Panc1 (cell line): ENCODE measurements at regions not wholly inside any gene's neighbourhood (a gene's known extent, or its start where the extent isn't known, plus 50 kb on each side); places are given as distances from the start of the nearest gene placed in this dataset.

Experiments
- ATAC-seq: fragments of 200-7000 bp; cut with Tn5 transposase; 2 replicates; pipeline ENCODE4 v1.9.1; 2020; ENCODE audit warnings: mild to moderate bottlenecking, moderate library complexity
- BruUV-seq: library from RNA; stranded (reverse); fragments of 400-500 nt; replicated peaks from 2 replicates; lab custom pipeline; 2021; lab: Mats Ljungman, UMichigan
- CTCF ChIA-PET: fragments of 300-600 bp; sonication (Branson Sonifier 250); formaldehyde crosslinking; loops from one replicate; lab custom pipeline; 2022; ENCODE audit warnings: antibody characterized with exemption; lab: Charles Lee
- POLR2A ChIA-PET: fragments of 300-600 bp; sonication (Branson Sonifier 250); formaldehyde crosslinking; loops from one replicate; lab custom pipeline; 2022; ENCODE audit warnings: antibody characterized with exemption; lab: Charles Lee
- DNase-seq: peaks from one replicate; pipeline ENCODE4 v3.0.0-alpha.2; 2010; ENCODE audit warnings: low read depth, low spot score
- H3K27ac ChIP-seq: 2 replicates; pipeline ENCODE4 v1.5.1; 2011; ENCODE audit warnings: mild to moderate bottlenecking, low read length, inconsistent platforms
- H3K27me3 ChIP-seq: fragments of 200-500 bp; sonication (Bioruptor generic); 2 replicates; pipeline ENCODE4 v1.6.0; 2014; ENCODE audit warnings: low read length, inconsistent platforms; ENCODE audit not compliant: control insufficient read depth, insufficient read depth
- H3K36me3 ChIP-seq: fragments of 200-500 bp; sonication (Bioruptor generic); 2 replicates; pipeline ENCODE4 v1.5.1; 2014; ENCODE audit warnings: inconsistent platforms, mild to moderate bottlenecking, low read length, moderate library complexity; ENCODE audit not compliant: control insufficient read depth, insufficient read depth
- H3K4me1 ChIP-seq: 2 replicates; pipeline ENCODE4 v1.5.1; 2011; ENCODE audit warnings: inconsistent platforms, mild to moderate bottlenecking, low read length, moderate library complexity; ENCODE audit not compliant: control insufficient read depth, insufficient read depth
- H3K4me3 ChIP-seq, 2 experiments: 2 replicates each; pipeline ENCODE4 v1.5.1; 2011 to 2012; ENCODE audit warnings: low read depth in 2 of 2, low read length in 2 of 2, mild to moderate bottlenecking in 2 of 2, inconsistent platforms in 1 of 2, moderate library complexity in 1 of 2
- H3K9me3 ChIP-seq: fragments of 200-500 bp; sonication (Bioruptor generic); 2 replicates; pipeline ENCODE4 v1.5.1; 2014; ENCODE audit warnings: low read depth, mild to moderate bottlenecking, inconsistent platforms, low read length, moderate library complexity; ENCODE audit not compliant: control insufficient read depth, insufficient read depth
- POLR2AphosphoS5 ChIP-seq: IDR thresholded peaks from 2 replicates; pipeline ENCODE4 v1.6.1; 2012; ENCODE audit warnings: mild to moderate bottlenecking, low read depth, low read length, moderate library complexity
- REST ChIP-seq, 2 experiments: IDR thresholded peaks; 2 replicates each; pipeline ENCODE4 v1.6.1; 2011 to 2012; ENCODE audit warnings: low read depth in 2 of 2, control low read depth in 1 of 2, low read length in 1 of 2, mild to moderate bottlenecking in 1 of 2, moderate library complexity in 1 of 2; ENCODE audit not compliant: insufficient read depth in 1 of 2
- SIN3A ChIP-seq: IDR thresholded peaks from 2 replicates; pipeline ENCODE4 v1.6.1; 2012; ENCODE audit warnings: low read depth, mild to moderate bottlenecking, low read length, moderate library complexity, borderline replicate concordance; ENCODE audit not compliant: insufficient read depth
- TCF7L2 ChIP-seq: IDR thresholded peaks from 2 replicates; pipeline ENCODE4 v1.6.1; 2011; ENCODE audit warnings: mild to moderate bottlenecking, low read depth, low read length, inconsistent platforms
- in situ Hi-C: cut with HindIII; loops from 2 replicates; pipeline ENCODE4 v1.10.0; 2016; ENCODE audit warnings: low sequenced_read_pairs, low pct_unique_long_range_greater_than_20kb
- intact Hi-C: fragments of 100-400 bp; cut with micrococcal nuclease; formaldehyde crosslinking; loops from one replicate; pipeline ENCODE4 v1.10.0; 2022; ENCODE audit not compliant: unreplicated experiment
- TF ChIP-seq, protein P1 (sequence below): fragments of 450-650 bp; IDR thresholded peaks from 2 replicates; pipeline ENCODE4 v1.5.1; 2017; ENCODE audit warnings: mild to moderate bottlenecking

DNA sequence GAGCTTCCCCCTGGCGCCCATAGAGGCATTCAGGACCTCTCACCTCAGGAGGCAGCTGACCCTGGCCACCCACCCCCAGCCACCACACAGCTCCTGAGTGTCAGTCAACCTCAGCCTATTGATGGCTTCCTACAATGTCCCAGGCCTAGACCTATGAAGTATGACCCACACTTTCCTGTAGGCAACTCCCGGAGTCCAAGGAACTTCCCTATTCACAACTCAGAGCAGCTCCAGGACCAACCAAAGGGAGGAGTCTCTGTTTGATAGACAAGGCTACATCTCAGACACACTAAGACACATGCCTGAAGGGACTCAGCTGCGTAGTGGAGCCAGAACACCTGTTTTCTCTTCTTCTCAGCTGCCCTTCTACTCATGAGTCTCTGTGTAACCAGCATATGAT is 169.1 kb downstream of the MAFB start:
- no peak for ATAC-seq
- POLR2A ChIA-PET = no interaction called here
- CTCF ChIA-PET = no interaction called here

DNA sequence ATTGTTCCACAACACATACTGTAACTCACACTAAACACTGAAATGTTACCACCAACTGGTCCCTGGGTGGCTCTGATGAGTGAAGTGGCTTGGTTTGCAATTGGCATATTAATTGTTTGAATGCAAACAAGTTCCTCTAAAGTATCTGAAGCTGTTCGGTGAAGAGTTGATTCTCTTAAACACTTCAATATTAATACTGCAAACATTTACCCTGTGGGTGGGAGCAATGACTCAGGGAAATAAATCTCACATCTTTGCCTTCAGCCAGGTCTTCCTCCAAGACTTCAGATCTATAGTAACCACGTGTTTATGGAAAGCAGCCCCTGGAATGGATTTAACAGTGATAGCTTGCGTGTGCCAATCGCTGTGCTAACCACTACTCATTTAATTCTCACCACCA is 176.0 kb downstream of the MAFB start:
- CTCF ChIA-PET = no interaction called here
- TF ChIP-seq TCF7L2 = no peak
- TF ChIP-seq REST (IDR thresholded peaks at IDR 0.05; ENCODE audit: insufficient read depth in 1 of 2, low read depth in 2 of 2, low read length in 1 of 2) = no peak
- TF ChIP-seq, protein P1, sequence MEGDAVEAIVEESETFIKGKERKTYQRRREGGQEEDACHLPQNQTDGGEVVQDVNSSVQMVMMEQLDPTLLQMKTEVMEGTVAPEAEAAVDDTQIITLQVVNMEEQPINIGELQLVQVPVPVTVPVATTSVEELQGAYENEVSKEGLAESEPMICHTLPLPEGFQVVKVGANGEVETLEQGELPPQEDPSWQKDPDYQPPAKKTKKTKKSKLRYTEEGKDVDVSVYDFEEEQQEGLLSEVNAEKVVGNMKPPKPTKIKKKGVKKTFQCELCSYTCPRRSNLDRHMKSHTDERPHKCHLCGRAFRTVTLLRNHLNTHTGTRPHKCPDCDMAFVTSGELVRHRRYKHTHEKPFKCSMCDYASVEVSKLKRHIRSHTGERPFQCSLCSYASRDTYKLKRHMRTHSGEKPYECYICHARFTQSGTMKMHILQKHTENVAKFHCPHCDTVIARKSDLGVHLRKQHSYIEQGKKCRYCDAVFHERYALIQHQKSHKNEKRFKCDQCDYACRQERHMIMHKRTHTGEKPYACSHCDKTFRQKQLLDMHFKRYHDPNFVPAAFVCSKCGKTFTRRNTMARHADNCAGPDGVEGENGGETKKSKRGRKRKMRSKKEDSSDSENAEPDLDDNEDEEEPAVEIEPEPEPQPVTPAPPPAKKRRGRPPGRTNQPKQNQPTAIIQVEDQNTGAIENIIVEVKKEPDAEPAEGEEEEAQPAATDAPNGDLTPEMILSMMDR = no peak
- no peak for TF ChIP-seq POLR2AphosphoS5
- no peak for TF ChIP-seq SIN3A
- no peaks in the 10 kb centered on the region for H3K36me3 ChIP-seq
- intact Hi-C loops = no loop called here
- ATAC-seq (no peak), DNase-seq (no peak)
- POLR2A ChIA-PET = no interaction called here
- no TSS peak for BruUV-seq
- H3K27ac ChIP-seq = no peak overlapping the region
- no peak overlapping the region for H3K4me3 ChIP-seq
- in situ Hi-C loops = no loop called here
- no peaks in the 10 kb centered on the region for H3K27me3 ChIP-seq
- H3K4me1 ChIP-seq = no peaks in the 10 kb centered on the region
- H3K9me3 ChIP-seq = no peaks in the 10 kb centered on the region

More for the DNA sequence above, 169.1 kb downstream of the MAFB start:
- Histone ChIP-seq H3K27ac (no peak overlapping the region), H3K9me3 (no peaks in the 10 kb centered on the region), H3K36me3 (no peaks in the 10 kb centered on the region), H3K4me3 (no peak overlapping the region), H3K27me3 (no peaks in the 10 kb centered on the region), H3K4me1 (no peaks in the 10 kb centered on the region)
- intact Hi-C loops = no loop called here
- BruUV-seq = no TSS peak
- no peak for DNase-seq
- TF ChIP-seq, protein P1 = no peak
- TF ChIP-seq POLR2AphosphoS5 (no peak), SIN3A (no peak)
- in situ Hi-C loops = no loop called here

GRCh38 chr20:40512591-40512990 is 176.4 kb downstream of the MAFB start:
- TF ChIP-seq, protein P1 = no peak
- TF ChIP-seq REST (IDR thresholded peaks at IDR 0.05; ENCODE audit: insufficient read depth in 1 of 2, low read depth in 2 of 2, low read length in 1 of 2) = no peak
- TF ChIP-seq POLR2AphosphoS5 = no peak
- TF ChIP-seq TCF7L2 = no peak
- no peak for TF ChIP-seq SIN3A
- H3K27me3 ChIP-seq = no peaks in the 10 kb centered on the region
- H3K4me1 ChIP-seq = no peaks in the 10 kb centered on the region
- H3K36me3 ChIP-seq = no peaks in the 10 kb centered on the region
- no peak overlapping the region for H3K4me3 ChIP-seq
- CTCF ChIA-PET = no interaction called here
- H3K27ac ChIP-seq = no peak overlapping the region
- POLR2A ChIA-PET = no interaction called here
- intact Hi-C loops = no loop called here
- ATAC-seq (no peak), DNase-seq (no peak)
- in situ Hi-C loops = no loop called here
- H3K9me3 ChIP-seq = no peaks in the 10 kb centered on the region
- BruUV-seq = no TSS peak
